ENCODE measurements at regions not wholly inside any gene's neighbourhood (a gene's known extent, or its start where the extent isn't known, plus 50 kb on each side); places are given as distances from the start of the nearest gene placed in this dataset.

DNA sequence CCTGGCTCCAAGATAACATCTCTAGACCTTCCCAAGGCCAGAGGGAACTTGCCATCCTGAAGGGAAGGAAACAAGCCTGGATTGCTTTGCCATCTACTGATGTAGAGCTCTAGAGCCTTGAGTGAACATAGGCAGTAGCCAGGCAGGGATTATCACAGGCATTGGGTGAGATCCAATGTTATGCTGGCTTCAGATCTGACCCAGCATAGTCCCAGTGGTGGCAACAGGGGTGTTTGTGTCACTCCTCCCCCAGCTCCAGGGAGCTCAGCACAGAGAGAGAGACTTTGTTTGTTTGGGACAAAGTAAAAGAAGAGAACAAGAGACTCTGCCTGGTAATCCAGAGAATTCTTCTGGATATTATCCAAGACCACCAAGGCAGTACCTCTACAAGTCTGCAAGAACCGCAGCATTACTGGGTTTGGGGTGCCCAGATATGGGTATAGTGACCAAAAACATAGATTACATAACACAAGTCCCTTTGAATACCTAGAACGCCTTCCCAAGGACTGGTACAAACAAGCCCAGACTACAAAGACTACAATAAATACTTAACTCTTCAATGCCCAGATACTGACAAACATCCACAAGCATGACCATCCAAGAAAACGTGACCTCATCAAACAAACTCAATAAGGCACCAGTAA lies 137.6 kb upstream of the DAPK1 start:
- TF ChIP-seq EP300 (IDR thresholded peaks at IDR 0.05): no peak
- TF ChIP-seq, protein P1, sequence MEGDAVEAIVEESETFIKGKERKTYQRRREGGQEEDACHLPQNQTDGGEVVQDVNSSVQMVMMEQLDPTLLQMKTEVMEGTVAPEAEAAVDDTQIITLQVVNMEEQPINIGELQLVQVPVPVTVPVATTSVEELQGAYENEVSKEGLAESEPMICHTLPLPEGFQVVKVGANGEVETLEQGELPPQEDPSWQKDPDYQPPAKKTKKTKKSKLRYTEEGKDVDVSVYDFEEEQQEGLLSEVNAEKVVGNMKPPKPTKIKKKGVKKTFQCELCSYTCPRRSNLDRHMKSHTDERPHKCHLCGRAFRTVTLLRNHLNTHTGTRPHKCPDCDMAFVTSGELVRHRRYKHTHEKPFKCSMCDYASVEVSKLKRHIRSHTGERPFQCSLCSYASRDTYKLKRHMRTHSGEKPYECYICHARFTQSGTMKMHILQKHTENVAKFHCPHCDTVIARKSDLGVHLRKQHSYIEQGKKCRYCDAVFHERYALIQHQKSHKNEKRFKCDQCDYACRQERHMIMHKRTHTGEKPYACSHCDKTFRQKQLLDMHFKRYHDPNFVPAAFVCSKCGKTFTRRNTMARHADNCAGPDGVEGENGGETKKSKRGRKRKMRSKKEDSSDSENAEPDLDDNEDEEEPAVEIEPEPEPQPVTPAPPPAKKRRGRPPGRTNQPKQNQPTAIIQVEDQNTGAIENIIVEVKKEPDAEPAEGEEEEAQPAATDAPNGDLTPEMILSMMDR (IDR thresholded peaks at IDR 0.05): no peak
- TF ChIP-seq POLR2AphosphoS5 (IDR thresholded peaks at IDR 0.05): no peak
- TF ChIP-seq POLR2A (IDR thresholded peaks at IDR 0.05): no peak

Data from suprapubic skin (tissue), 4 donors.